Panc1 (cell line): ENCODE measurements at regions not wholly inside any gene's neighbourhood (a gene's known extent, or its start where the extent isn't known, plus 50 kb on each side); places are given as distances from the start of the nearest gene placed in this dataset.

Experiments
- ATAC-seq: fragments of 200-7000 bp; cut with Tn5 transposase; 2 replicates; pipeline ENCODE4 v1.9.1; 2020; ENCODE audit warnings: mild to moderate bottlenecking, moderate library complexity
- BruUV-seq: library from RNA; stranded (reverse); fragments of 400-500 nt; replicated peaks from 2 replicates; lab custom pipeline; 2021; lab: Mats Ljungman, UMichigan
- CTCF ChIA-PET: fragments of 300-600 bp; sonication (Branson Sonifier 250); formaldehyde crosslinking; loops from one replicate; lab custom pipeline; 2022; ENCODE audit warnings: antibody characterized with exemption; lab: Charles Lee
- POLR2A ChIA-PET: fragments of 300-600 bp; sonication (Branson Sonifier 250); formaldehyde crosslinking; loops from one replicate; lab custom pipeline; 2022; ENCODE audit warnings: antibody characterized with exemption; lab: Charles Lee
- DNase-seq: peaks from one replicate; pipeline ENCODE4 v3.0.0-alpha.2; 2010; ENCODE audit warnings: low read depth, low spot score
- H3K27ac ChIP-seq: 2 replicates; pipeline ENCODE4 v1.5.1; 2011; ENCODE audit warnings: mild to moderate bottlenecking, low read length, inconsistent platforms
- H3K27me3 ChIP-seq: fragments of 200-500 bp; sonication (Bioruptor generic); 2 replicates; pipeline ENCODE4 v1.6.0; 2014; ENCODE audit warnings: low read length, inconsistent platforms; ENCODE audit not compliant: control insufficient read depth, insufficient read depth
- H3K36me3 ChIP-seq: fragments of 200-500 bp; sonication (Bioruptor generic); 2 replicates; pipeline ENCODE4 v1.5.1; 2014; ENCODE audit warnings: inconsistent platforms, mild to moderate bottlenecking, low read length, moderate library complexity; ENCODE audit not compliant: control insufficient read depth, insufficient read depth
- H3K4me1 ChIP-seq: 2 replicates; pipeline ENCODE4 v1.5.1; 2011; ENCODE audit warnings: inconsistent platforms, mild to moderate bottlenecking, low read length, moderate library complexity; ENCODE audit not compliant: control insufficient read depth, insufficient read depth
- H3K4me3 ChIP-seq, 2 experiments: 2 replicates each; pipeline ENCODE4 v1.5.1; 2011 to 2012; ENCODE audit warnings: low read depth in 2 of 2, low read length in 2 of 2, mild to moderate bottlenecking in 2 of 2, inconsistent platforms in 1 of 2, moderate library complexity in 1 of 2
- H3K9me3 ChIP-seq: fragments of 200-500 bp; sonication (Bioruptor generic); 2 replicates; pipeline ENCODE4 v1.5.1; 2014; ENCODE audit warnings: low read depth, mild to moderate bottlenecking, inconsistent platforms, low read length, moderate library complexity; ENCODE audit not compliant: control insufficient read depth, insufficient read depth
- CTCF ChIP-seq: fragments of 450-650 bp; IDR thresholded peaks from 2 replicates; pipeline ENCODE4 v1.5.1; 2017; ENCODE audit warnings: mild to moderate bottlenecking
- POLR2AphosphoS5 ChIP-seq: IDR thresholded peaks from 2 replicates; pipeline ENCODE4 v1.6.1; 2012; ENCODE audit warnings: mild to moderate bottlenecking, low read depth, low read length, moderate library complexity
- REST ChIP-seq, 2 experiments: IDR thresholded peaks; 2 replicates each; pipeline ENCODE4 v1.6.1; 2011 to 2012; ENCODE audit warnings: low read depth in 2 of 2, control low read depth in 1 of 2, low read length in 1 of 2, mild to moderate bottlenecking in 1 of 2, moderate library complexity in 1 of 2; ENCODE audit not compliant: insufficient read depth in 1 of 2
- SIN3A ChIP-seq: IDR thresholded peaks from 2 replicates; pipeline ENCODE4 v1.6.1; 2012; ENCODE audit warnings: low read depth, mild to moderate bottlenecking, low read length, moderate library complexity, borderline replicate concordance; ENCODE audit not compliant: insufficient read depth
- TCF7L2 ChIP-seq: IDR thresholded peaks from 2 replicates; pipeline ENCODE4 v1.6.1; 2011; ENCODE audit warnings: mild to moderate bottlenecking, low read depth, low read length, inconsistent platforms
- in situ Hi-C: cut with HindIII; loops from 2 replicates; pipeline ENCODE4 v1.10.0; 2016; ENCODE audit warnings: low sequenced_read_pairs, low pct_unique_long_range_greater_than_20kb
- intact Hi-C: fragments of 100-400 bp; cut with micrococcal nuclease; formaldehyde crosslinking; loops from one replicate; pipeline ENCODE4 v1.10.0; 2022; ENCODE audit not compliant: unreplicated experiment

GRCh38 chr4:178414881-178415446 lies 972.7 kb upstream of the AGA start:
- ATAC-seq (no peak), DNase-seq (no peak)
- intact Hi-C loops (no loop called here), in situ Hi-C loops (no loop called here)
- Histone ChIP-seq H3K27me3 (no peaks in the 10 kb centered on the region), H3K4me1 (no peaks in the 10 kb centered on the region), H3K36me3 (no peaks in the 10 kb centered on the region), H3K27ac (no peak overlapping the region), H3K9me3 (no peaks in the 10 kb centered on the region), H3K4me3 (no peak overlapping the region)
- TF ChIP-seq CTCF (no peak), SIN3A (no peak), REST (IDR thresholded peaks at IDR 0.05; ENCODE audit: insufficient read depth in 1 of 2, low read depth in 2 of 2, low read length in 1 of 2) (no peak), POLR2AphosphoS5 (no peak), TCF7L2 (no peak)
- CTCF ChIA-PET = no interaction called here
- no TSS peak for BruUV-seq
- POLR2A ChIA-PET = no interaction called here

GRCh38 chr4:178415925-178416324 lies 973.7 kb upstream of the AGA start:
- TF ChIP-seq REST (IDR thresholded peaks at IDR 0.05; ENCODE audit: insufficient read depth in 1 of 2, low read depth in 2 of 2, low read length in 1 of 2) (no peak), TCF7L2 (no peak), SIN3A (no peak), POLR2AphosphoS5 (no peak), CTCF (no peak)
- BruUV-seq = no TSS peak
- CTCF ChIA-PET = no interaction called here
- H3K36me3 ChIP-seq = no peaks in the 10 kb centered on the region
- in situ Hi-C loops = no loop called here
- no peaks in the 10 kb centered on the region for H3K27me3 ChIP-seq
- H3K9me3 ChIP-seq = no peaks in the 10 kb centered on the region
- H3K4me3 ChIP-seq = no peak overlapping the region
- POLR2A ChIA-PET = no interaction called here
- ATAC-seq = no peak
- H3K4me1 ChIP-seq = no peaks in the 10 kb centered on the region
- intact Hi-C loops = no loop called here
- no peak overlapping the region for H3K27ac ChIP-seq
- no peak for DNase-seq
